T47D (cell line): ENCODE measurements at regions not wholly inside any gene's neighbourhood (a gene's known extent, or its start where the extent isn't known, plus 50 kb on each side); places are given as distances from the start of the nearest gene placed in this dataset.
"Not testable (repeated sequence)": the region's sequence is repeated elsewhere in the genome, so short reads cannot be mapped to it uniquely, and the experiment has no call there.

Source experiments
- DNase-seq, 2 experiments: peaks; one replicate each; pipeline versions ENCODE4 v3.0.0 to v3.0.0-alpha.2; 2011 to 2012; ENCODE audit warnings: low read depth in 1 of 2, low spot score in 1 of 2
- JUND ChIP-seq: IDR thresholded peaks from 2 replicates; pipeline ENCODE4 v1.6.1; 2012; ENCODE audit warnings: low read depth
- in situ Hi-C: cut with HindIII; loops from 2 replicates; pipeline ENCODE4 v1.10.0; 2016; ENCODE audit warnings: low sequenced_read_pairs, low pct_unique_long_range_greater_than_20kb

DNA sequence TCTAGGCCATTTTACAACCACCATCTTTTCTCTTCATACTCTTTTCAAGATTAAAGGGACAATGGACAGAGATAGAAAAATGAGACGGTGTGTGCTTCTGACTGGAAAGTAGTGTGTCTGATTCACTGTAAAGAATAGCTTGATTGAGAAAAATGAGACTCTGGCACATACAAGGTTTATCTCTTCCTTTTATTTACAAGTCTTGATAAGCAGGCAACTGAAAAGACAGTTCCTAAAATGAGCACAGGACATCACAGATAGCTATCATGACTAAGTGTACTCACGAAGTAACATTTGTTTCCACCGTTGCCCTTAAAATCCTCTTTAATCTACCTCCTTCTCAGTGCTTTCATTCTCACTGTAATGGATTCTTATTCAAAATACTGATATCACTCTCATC is 383.0 kb downstream of the TBC1D32 start:
- in situ Hi-C loops, result no loop called here
- TF ChIP-seq JUND, result no peak
- no peak for DNase-seq

DNA sequence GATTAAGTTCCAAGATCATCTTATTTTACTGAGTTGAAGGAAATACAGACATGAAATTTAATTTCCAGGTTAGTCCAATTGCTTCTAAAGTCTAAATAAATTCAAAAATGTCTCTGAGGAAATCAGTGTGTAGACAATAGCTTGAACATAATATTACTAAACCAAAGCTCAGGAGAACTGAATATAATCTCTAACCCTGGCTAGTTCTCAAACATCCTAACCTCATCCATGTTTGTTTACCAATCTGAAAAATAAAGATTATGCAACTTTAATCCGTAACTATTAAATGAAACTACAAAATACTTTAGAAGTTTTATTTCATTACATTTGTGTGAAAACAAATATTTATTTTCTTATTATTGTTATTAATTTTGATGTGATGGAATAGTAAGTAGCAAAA is 387.2 kb downstream of the TBC1D32 start:
- TF ChIP-seq JUND, result no peak
- in situ Hi-C loops, result no loop called here
- no peak for DNase-seq

DNA sequence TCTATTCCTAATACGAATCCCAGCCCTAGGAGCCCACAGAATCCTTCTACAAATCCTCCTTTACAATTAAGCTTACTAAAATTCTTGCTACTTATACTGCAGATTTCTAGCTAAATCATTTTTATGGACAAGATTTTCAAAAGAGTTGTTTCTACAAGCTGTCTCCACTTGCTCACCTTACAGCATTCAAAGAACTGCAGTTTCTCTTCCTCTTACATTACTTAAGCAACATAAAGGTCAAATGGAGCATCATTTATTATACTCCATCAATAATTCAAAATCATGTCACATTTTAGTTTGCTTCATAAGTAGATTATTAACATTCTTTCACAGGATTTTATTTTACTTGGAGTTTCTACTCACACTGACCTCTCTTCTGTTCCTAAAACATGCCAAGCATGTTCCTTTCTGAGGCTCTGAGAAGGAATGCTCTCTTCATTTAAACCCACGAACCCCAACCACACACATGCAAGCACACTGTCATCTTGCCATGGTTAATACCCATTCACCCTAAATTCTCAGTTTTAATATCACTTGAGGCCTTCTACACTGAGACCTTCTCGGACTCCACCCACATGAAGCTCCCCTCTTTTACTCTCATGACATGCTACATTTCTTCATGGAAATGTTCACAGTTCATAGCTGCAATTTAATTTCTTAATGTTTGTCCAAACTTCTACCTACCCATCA is 388.2 kb downstream of the TBC1D32 start:
- no peak for TF ChIP-seq JUND
- no peak for DNase-seq
- in situ Hi-C loops, result no loop called here

DNA sequence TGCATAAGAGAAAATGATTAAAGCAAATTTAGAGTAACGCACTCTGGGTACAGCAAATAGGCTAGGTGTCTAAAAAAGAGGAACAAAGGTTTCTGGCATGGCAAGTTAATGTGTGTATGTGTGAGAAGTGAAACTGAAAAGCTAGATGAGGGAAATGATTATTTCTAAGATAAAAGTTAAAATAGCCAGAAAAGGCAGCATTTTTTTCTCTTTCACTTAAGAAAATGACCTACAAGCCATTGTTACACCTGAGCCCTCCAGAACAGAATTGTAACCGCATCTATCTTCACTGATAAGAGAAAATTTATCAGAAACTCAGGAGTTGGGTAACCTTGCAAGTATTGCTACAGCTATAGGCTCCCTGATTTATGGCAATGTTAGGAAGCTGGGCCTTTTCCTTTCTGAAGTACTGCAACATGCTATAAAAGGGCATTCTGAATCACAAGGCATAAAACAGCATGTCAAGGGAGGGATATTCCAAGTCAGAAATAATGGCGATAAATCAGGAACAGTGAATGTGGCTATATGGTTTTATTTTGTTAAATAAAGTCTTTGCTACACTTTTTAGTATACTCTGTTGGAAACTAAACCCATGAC is 395.3 kb downstream of the TBC1D32 start:
- in situ Hi-C loops, result no loop called here
- TF ChIP-seq JUND, result no peak
- DNase-seq, result no peak

DNA sequence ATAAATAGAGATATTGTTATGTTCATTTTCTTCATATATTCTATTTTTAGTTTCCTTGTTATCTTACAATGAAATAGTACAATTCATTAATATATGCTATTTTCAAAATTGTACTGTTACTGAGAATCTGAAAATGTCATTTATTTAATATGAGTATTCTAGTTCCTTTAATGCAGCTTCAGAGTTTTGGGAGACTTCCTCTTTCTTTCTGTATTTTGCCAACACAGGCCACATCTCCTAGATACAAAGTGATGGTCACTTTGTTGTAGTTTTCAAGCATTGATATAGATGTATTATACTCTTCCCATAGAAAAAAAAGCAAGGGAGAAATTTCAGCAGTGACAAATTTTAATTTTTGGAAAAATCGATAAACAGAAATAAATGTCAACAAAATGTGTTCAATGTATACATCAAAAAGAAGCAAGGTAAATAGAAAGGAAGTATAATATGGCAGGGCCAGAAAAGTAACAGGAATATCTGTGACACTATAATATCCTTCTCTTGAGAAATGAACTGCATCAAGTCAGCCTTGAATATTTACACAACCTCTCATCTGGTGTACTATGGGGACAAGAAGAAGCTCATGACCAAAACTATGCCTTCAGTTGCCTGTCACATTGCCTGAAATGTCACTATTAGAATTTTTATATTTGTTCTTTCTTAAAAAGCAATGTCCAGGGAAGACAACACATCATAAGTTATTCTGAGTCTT is 396.0 kb downstream of the TBC1D32 start:
- no peak for TF ChIP-seq JUND
- DNase-seq, result no peak
- in situ Hi-C loops, result no loop called here

DNA sequence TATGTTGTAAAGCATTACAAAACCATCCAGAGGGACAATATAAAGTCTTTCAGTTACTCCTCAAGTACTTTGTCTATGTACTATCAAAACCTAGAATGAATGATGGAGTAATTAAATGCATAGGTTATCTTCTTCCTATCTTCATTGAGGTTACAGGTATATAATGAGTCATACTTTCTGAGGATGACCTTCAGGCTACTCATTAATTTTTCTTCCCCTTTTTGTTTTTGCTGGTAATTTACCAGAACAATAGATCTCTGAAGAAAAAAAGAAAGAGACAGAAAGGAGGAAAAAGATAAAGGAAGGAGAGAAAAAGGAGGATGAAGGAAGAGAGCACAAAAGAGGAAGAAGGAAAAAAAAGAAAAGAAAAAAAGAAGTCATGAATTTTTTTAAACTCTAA is 398.4 kb downstream of the TBC1D32 start:
- no peak for DNase-seq
- TF ChIP-seq JUND, result no peak
- in situ Hi-C loops, result no loop called here

DNA sequence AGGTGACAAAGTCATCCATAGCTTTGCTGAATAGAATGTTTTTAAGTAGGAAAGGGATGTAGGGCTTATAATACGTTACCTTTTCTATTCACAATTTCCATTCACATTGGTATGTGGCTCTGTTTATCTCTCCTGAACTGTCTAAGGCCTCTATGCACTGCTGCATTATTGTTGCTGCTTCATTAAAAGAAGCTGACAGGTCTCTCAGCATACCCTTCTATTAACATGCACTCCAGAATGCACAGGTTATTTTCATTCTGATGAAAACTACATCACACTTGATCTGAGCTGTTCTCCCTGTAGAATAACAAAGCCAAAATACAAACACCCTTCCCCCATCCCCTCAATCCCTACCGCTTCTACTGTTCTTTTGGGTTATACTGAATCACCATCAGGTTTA is 399.3 kb downstream of the TBC1D32 start:
- no peak for TF ChIP-seq JUND
- no peak for DNase-seq
- in situ Hi-C loops, result no loop called here

DNA sequence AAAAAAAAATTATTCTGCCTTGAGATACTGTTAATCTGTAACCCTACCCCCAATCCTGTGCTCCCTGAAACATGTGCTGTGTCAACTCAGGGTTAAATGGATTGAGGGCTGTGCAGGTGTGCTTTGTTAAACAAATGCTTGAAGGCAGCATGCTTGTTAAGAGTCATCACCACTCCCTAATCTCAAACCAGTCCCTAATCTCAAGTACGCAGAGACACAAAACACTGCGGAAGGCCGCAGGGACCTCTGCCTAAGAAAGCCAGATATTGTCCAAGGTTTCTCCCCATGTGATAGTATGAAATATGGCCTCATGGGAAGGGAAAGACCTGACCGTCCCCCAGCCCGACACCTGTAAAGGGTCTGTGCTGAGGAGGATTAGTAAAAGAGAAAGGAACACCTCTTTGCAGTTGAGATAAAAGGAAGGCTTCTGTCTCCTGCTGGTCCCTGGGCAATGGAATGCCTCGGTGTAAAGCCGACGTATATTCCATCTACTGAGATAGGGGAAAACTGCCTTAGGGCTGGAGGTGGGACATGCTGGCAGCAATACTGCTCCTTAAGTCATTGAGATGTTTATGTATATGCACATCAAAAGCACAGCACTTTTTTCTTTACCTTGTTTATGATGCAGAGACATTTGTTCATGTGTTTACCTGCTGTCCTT is 402.6 kb downstream of the TBC1D32 start:
- DNase-seq, in situ Hi-C loops: not testable (repeated sequence)

DNA sequence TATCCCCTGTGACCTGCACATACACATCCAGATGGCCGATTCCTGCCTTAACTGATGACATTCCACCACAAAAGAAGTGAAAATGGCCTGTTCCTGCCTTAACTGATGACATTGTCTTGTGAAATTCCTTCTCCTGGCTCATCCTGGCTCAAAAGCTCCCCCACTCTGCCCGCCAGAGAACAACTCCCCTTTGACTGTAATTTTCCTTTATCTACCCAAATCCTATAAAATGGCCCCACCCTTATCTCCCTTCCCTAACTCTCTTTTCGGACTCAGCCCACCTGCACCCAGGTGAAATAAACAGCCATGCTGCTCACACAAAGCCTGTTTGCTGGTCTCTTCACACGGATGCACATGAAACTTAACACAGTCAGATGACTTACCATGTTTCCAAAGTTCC is 403.8 kb downstream of the TBC1D32 start:
- DNase-seq, in situ Hi-C loops: not testable (repeated sequence)

DNA sequence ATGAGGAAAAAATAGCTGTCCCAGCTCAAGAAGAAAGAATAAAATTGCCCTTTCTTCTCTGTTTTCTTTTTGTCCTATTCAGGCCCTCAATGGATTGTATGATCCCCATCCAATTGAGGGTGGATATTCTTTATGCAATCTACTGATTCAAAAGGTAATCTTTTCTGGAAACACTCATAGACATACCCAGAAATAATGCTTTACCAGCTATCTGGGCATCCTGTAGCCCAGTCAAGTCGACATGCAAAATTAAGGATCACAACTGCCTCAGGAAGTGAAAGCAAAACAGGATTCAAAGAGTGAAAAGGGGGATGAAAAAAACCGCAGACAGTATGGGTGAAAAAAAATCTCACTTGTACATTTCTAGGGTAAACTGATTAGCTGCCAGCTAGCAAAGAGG is 410.1 kb downstream of the TBC1D32 start:
- TF ChIP-seq JUND, result no peak
- no peak for DNase-seq
- in situ Hi-C loops, result no loop called here

DNA sequence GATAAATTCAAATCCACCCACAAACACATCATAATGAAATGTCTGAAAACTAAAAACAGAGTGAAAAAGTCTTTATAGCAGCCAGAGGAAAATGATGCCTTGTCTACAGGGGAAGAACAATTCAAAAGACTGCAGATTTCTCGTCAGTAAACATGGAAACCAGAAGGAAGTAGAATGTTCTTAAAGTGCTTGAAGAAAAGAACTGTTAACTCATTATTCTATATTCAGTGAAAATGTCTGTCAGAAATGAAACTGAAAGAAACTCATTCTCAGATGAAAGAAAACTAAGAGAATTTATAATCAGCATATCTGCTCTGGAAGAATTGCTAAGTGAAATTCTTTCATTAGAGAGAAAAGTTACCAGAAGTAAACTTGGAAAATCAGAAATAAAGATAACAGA is 416.1 kb downstream of the TBC1D32 start:
- in situ Hi-C loops, result no loop called here
- TF ChIP-seq JUND, result no peak
- no peak for DNase-seq

DNA sequence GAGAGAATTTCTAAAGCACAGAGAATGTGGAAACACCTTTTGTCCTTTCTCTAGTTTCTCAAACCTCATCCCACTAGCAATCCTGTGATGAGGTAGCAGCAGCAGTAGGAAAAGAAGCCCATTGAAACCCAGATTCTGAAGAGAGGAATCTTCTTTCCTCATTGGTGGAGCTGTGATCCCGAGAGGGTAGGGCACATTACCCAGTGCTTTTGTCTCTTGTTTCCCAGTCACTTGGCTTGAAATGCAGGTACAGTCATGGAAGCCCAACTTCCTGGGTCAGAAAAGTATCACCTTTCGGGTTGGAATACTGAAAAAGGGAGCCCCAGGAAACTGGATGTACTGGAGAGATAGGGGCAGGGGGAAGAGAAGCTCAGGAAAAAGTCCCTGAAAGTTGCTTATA is 417.4 kb downstream of the TBC1D32 start:
- in situ Hi-C loops, result no loop called here
- DNase-seq, result no peak
- no peak for TF ChIP-seq JUND

DNA sequence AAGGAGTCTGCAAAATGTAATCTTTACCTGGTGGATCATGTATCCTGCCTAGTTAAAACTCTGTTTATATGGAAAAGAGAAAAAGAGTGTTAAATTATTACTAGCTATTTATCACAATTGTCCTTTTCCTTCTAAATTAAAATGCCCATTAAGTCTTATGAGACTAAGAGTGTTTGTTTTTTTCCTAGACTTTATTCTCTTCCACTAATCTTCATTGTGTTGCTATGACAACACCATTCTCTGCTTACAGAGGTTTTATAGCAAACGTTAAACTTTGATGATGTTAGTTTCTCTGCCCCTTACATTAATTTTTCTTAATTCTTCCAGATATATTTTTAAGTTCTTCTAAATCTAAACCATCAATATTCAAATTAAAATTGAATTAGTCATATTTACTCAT is 420.8 kb downstream of the TBC1D32 start:
- no peak for TF ChIP-seq JUND
- in situ Hi-C loops, result no loop called here
- DNase-seq, result no peak
